ELF-1 (cell line): ENCODE measurements at regions not wholly inside any gene's neighbourhood (a gene's known extent, or its start where the extent isn't known, plus 50 kb on each side); places are given as distances from the start of the nearest gene placed in this dataset.

ENCODE experiments used
- DNase-seq: peaks from one replicate; pipeline ENCODE4 v3.0.0-alpha.2; 2016; ENCODE audit warnings: low read depth, low spot score

GRCh38 chr2:66890166-66890742 is 455.3 kb downstream of the MEIS1 start:
- no peak for DNase-seq

GRCh38 chr2:66895206-66895605 is 460.3 kb downstream of the MEIS1 start:
- DNase-seq, result no peak

- no peak for DNase-seq
Measured at GRCh38 chr2:66896131-66896530, 461.2 kb downstream of the MEIS1 start.

- DNase-seq, result no peak
Measured at GRCh38 chr2:66897181-66897580, 462.3 kb downstream of the MEIS1 start.

- DNase-seq, result no peak
Measured at GRCh38 chr2:66897691-66898150, 462.8 kb downstream of the MEIS1 start.

DNA sequence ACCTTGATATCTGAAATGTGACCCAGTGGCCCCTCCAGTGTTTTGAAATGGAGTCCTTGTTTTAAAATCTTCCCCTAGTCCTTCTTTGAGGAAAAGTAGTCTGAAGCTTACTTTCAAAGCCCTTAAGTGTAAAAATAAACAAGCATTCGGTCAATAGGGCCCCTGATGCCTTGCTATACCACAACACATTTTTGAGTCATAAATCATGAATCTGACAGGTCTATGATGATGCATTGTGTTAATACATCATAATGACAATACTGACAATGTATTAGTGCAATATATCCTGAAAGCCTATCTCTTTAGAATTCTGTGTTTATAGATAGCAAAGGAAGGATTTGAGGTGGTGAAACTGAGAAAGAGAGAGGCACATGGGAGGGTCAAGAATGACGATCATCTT is 464.2 kb downstream of the MEIS1 start:
- DNase-seq, result no peak

DNA sequence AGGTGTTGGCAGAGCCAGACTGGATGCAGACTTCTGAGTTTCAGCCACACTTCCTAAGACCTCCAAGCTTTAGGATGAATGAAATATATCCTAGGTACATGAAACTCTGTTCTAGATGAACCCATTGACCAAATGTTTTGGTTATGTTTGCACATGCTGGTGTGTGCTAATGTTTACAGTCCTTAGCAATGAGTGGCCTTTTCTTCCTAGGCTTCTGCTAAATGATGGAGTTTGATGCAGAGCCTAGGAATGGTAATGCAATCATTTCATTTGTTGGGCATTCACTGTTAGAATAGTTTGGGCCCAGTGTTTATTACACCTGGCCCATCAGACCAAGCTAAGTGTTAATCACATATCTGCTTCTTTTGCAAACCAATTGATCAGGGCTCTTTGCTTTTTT is 464.7 kb downstream of the MEIS1 start:
- no peak for DNase-seq

DNA sequence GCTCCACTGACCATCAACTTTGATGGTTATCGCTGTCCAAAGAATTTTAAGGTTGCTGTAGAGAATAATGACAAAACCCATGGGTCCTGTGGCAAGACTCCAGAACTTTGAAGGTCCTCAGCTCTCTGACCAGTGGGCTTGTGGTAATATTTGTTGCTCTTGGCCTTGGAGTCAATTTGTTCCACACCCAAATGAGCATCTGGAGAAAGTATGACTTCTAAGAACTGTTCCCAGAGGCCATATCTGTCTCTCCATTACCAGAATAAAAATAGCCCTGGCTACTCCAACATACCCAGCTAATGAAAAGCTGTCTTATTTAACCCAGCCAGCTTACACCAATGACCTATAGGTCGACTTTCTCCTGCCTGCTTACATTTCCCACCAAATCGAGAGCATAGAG is 466.4 kb downstream of the MEIS1 start:
- no peak for DNase-seq

- no peak for DNase-seq
Measured at GRCh38 chr2:66903183-66903582, 468.3 kb downstream of the MEIS1 start.

DNA sequence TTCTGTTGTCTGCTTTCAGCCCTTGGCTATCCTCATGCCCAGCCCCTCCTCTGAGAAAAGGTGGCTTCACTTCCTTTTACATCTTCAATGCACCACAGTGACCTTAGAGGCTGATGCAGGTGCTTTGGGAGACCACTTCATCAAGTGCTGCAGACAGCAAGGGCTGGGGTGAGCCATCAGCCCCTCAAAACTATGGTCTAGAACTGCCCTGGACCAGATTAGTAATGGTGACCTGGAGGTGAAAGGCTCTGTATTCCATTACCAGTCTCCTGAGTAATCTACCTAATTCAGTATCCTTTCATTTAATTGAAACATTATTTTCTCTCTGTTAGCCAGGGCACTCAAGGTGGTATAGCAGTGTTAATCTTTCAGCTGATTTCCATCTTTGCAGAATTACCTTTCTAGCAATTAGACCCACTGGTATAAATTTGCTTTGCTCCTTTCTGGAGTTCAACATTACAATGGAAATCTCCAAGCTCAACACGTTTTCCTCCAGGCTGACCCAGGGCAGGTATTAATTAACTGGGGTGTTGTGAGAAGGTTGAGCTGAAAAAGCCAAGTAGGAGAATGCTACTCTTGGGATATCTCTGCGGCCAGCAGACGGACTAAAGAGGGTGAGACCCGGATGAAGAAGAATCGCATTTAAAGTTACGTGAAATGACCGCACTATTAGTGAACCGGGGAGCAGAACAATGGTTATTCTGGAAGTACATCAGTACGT is 469.0 kb downstream of the MEIS1 start:
- no peak for DNase-seq

- no peak for DNase-seq
Measured at GRCh38 chr2:66915237-66915636, 480.3 kb downstream of the MEIS1 start.

GRCh38 chr2:66919286-66919685 is 477.8 kb upstream of the ETAA1 start:
- no peak for DNase-seq

DNA sequence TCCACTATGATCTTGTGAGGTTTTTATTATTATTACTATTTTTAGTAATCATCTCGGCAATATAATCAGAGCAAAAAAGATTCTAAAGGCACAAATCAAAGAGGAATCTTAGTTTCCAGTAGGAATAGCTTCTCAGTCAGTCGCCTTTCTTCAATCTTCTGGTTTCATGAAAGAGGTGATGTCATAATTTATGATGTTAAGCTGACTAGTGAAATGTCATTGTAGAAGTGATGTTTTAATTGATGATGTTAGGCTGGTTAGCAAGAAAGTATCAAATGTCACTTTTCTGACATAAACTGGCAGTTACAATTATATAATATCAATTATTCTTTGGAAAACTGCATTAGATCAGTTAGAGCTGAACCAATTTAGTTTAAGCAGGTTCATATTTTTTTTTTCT is 476.7 kb upstream of the ETAA1 start:
- DNase-seq, result no peak

DNA sequence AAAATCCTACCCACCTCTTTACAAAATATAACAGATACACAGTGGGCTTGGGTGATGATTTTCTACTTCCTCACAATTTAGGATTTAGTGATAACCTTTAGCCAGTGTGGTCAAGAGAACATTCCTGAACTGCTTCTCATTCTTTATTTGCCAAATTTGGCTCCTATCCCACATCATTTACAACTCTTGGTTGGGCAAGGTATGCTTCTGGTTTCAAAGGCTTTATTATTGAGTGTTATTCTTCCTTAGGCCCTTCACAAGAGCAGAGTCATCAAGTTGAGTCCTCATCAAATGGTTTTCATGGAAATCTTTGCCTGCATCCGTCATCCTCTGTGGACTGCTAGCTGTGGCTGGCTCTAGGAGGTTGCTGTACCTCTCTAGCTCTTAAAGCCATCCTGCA is 472.0 kb upstream of the ETAA1 start:
- no peak for DNase-seq

DNA sequence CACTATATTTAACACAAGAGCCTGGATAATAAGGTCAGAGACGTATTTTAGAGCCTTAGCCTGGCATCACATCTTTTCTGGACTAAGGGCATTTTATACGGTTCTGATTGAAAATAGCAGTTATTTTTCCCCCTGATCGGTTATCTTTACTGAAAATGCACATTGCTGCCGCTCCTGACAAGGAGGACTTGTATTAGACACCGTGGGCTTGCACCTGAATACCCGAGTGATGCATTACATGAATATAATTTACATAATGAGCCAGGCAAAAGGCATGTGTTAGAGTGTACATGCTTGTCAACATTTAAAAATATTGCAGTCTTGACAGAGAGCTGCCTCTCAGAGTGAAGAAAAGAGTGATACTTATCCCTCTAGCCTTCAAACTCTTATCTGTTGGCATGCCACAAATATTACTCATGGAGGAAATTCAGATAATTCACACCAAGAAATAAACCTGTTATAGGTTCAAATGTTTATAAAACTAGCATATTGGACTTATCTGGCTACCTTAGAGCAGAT is 470.5 kb upstream of the ETAA1 start:
- DNase-seq, result no peak

- DNase-seq, result no peak
Measured at GRCh38 chr2:66929632-66930338, 467.3 kb upstream of the ETAA1 start.

- DNase-seq, result no peak
Measured at GRCh38 chr2:66930339-66931220, 466.6 kb upstream of the ETAA1 start.

GRCh38 chr2:66938471-66938967 is 458.6 kb upstream of the ETAA1 start:
- no peak for DNase-seq

GRCh38 chr2:66940080-66940479 is 457.1 kb upstream of the ETAA1 start:
- no peak for DNase-seq

- DNase-seq, result no peak
Measured at GRCh38 chr2:66948234-66948633, 448.9 kb upstream of the ETAA1 start.

GRCh38 chr2:66957198-66957597 is 439.9 kb upstream of the ETAA1 start:
- DNase-seq, result no peak

- no peak for DNase-seq
Measured at GRCh38 chr2:66957677-66958076, 439.5 kb upstream of the ETAA1 start.
